Limb (tissue), 2 donors: ENCODE measurements at regions not wholly inside any gene's neighbourhood (a gene's known extent, or its start where the extent isn't known, plus 50 kb on each side); places are given as distances from the start of the nearest gene placed in this dataset.

Experiments used
- DNase-seq, 2 donors: peaks; one replicate each; pipeline ENCODE4 v3.0.0-alpha.2; 2016; ENCODE audit errors: extremely low spot score in 2 of 2

GRCh38 chr6:126091466-126091865 is 105.1 kb downstream of the TRMT11 start:
- no peak for DNase-seq

- no peak for DNase-seq
These were observed 106.8 kb downstream of the TRMT11 start for GRCh38 chr6:126093108-126093507.

GRCh38 chr6:126094411-126094810 is 108.1 kb downstream of the TRMT11 start:
- no peak for DNase-seq

GRCh38 chr6:126100386-126100785 is 114.0 kb downstream of the TRMT11 start:
- DNase-seq, result no peak

- no peak for DNase-seq
These were observed 116.0 kb downstream of the TRMT11 start for GRCh38 chr6:126102358-126102757.

- no peak for DNase-seq
These were observed 117.7 kb downstream of the TRMT11 start for GRCh38 chr6:126103993-126104392.

- peak in 1 of 2 donors; percentile 21 for DNase-seq
These were observed 121.3 kb downstream of the TRMT11 start for GRCh38 chr6:126107475-126108166.

- no peak for DNase-seq
These were observed 124.4 kb downstream of the TRMT11 start for GRCh38 chr6:126110512-126111270.

- no peak for DNase-seq
These were observed 125.0 kb downstream of the TRMT11 start for GRCh38 chr6:126111327-126111726.

GRCh38 chr6:126112171-126112632 is 125.9 kb downstream of the TRMT11 start:
- no peak for DNase-seq

GRCh38 chr6:126113261-126113660 is 126.9 kb downstream of the TRMT11 start:
- DNase-seq, result no peak

GRCh38 chr6:126117251-126117650 is 130.9 kb downstream of the TRMT11 start:
- no peak for DNase-seq

GRCh38 chr6:126118058-126118755 is 131.9 kb downstream of the TRMT11 start:
- peak in 1 of 2 donors; percentile 53 for DNase-seq

GRCh38 chr6:126118936-126119335 is 132.6 kb downstream of the TRMT11 start:
- no peak for DNase-seq

- DNase-seq, result no peak
These were observed 136.9 kb downstream of the TRMT11 start for GRCh38 chr6:126123226-126123625.

GRCh38 chr6:126127659-126128058 is 141.3 kb downstream of the TRMT11 start:
- peak in 1 of 2 donors; percentile 55 for DNase-seq

GRCh38 chr6:126131246-126131645 is 144.9 kb downstream of the TRMT11 start:
- no peak for DNase-seq

- no peak for DNase-seq
These were observed 147.6 kb downstream of the TRMT11 start for GRCh38 chr6:126133984-126134383.

GRCh38 chr6:126134491-126134890 is 148.2 kb downstream of the TRMT11 start:
- DNase-seq, result no peak

GRCh38 chr6:126140015-126140414 is 153.7 kb downstream of the TRMT11 start:
- DNase-seq, result no peak

GRCh38 chr6:126143761-126144251 is 157.5 kb downstream of the TRMT11 start:
- no peak for DNase-seq

- no peak for DNase-seq
These were observed 159.0 kb downstream of the TRMT11 start for GRCh38 chr6:126145351-126145750.
